MM.1S (cell line): ENCODE measurements at regions not wholly inside any gene's neighbourhood (a gene's known extent, or its start where the extent isn't known, plus 50 kb on each side); places are given as distances from the start of the nearest gene placed in this dataset.

ENCODE experiments used
- EZH2 ChIP-seq: fragments of 300-600 bp; sonication (generic); optimal IDR thresholded peaks from 2 replicates; pipeline ENCODE3; 2017; ENCODE audit warnings: low read depth, mild to moderate bottlenecking, antibody characterized with exemption, low read length, mixed read lengths
- TF ChIP-seq, protein P1 (sequence below): fragments of 300-600 bp; sonication (generic); IDR thresholded peaks from 2 replicates; pipeline ENCODE4 v1.5.1; 2016; ENCODE audit warnings: antibody characterized with exemption, low read length, mixed read lengths

DNA sequence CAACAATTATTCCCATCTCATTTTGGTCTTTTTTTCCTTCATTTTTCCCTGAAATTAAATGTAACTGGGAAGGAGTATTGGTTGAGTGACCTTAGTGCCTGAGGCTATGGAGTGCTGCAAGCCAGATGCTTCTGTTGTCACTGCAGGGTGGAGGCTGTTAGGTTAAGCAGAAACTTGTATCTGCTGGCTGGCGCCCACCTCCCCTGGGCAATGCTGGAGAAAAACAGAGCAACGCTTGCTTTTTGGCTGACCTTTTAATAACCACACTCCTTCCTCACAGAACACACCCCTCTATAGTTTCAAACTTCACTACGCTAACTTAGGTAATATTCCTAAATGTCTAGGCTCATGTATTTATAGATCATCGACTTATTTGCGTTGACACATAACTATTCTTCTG, 583.5 kb upstream of the NOVA1 start:
- TF ChIP-seq, protein P1, sequence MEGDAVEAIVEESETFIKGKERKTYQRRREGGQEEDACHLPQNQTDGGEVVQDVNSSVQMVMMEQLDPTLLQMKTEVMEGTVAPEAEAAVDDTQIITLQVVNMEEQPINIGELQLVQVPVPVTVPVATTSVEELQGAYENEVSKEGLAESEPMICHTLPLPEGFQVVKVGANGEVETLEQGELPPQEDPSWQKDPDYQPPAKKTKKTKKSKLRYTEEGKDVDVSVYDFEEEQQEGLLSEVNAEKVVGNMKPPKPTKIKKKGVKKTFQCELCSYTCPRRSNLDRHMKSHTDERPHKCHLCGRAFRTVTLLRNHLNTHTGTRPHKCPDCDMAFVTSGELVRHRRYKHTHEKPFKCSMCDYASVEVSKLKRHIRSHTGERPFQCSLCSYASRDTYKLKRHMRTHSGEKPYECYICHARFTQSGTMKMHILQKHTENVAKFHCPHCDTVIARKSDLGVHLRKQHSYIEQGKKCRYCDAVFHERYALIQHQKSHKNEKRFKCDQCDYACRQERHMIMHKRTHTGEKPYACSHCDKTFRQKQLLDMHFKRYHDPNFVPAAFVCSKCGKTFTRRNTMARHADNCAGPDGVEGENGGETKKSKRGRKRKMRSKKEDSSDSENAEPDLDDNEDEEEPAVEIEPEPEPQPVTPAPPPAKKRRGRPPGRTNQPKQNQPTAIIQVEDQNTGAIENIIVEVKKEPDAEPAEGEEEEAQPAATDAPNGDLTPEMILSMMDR, result no peak
- TF ChIP-seq EZH2, result no peak
